ENCODE measurements at regions not wholly inside any gene's neighbourhood (a gene's known extent, or its start where the extent isn't known, plus 50 kb on each side); places are given as distances from the start of the nearest gene placed in this dataset.

DNA sequence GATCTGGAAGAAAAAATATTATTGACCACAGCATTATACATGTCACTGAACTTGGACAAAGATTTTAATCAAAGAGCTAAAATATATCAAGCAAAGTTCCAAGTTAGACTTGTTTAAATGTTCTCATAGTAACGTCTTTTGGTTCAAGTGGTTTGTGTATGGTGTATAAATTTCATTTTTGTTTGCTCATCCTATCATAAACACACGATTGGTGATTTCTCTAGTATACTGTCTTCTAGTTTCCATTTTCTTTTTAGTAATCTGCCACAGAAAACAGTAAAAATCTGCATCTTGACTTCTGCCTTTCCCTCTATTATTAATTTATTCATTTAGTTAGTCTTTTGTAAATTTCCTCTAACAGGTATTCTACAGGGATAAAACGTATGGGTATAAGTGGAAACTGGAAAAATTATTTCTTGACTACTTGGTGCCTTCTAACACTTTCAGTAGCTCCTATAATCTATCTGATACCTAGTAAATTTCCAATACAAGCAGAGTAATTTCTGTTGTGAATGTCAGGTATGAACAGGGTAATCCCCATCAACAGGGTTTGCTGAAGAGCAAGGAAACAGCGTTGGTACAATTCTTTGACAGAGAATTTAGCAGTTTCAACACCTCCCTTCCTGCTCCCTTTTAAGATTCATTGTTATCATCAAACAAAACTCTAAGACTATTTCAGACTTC lies 268.0 kb downstream of the PTPRC start:
- no peak for DNase-seq

DNA sequence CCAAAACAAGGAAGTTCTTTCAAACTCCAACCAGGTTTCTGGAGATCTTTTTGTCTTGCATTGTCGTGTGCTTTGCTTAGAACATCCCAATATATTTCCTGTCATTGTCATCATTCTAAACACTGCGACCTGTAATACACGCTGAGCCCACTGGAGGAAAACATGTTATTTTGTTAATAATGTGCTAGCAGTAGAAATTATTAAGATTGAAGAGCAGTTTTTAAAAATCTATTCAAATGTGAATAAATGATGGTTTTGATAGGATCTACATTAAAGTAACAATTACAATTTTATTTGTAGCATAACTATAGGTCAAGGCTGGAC lies 268.5 kb downstream of the PTPRC start:
- no peak for DNase-seq

DNA sequence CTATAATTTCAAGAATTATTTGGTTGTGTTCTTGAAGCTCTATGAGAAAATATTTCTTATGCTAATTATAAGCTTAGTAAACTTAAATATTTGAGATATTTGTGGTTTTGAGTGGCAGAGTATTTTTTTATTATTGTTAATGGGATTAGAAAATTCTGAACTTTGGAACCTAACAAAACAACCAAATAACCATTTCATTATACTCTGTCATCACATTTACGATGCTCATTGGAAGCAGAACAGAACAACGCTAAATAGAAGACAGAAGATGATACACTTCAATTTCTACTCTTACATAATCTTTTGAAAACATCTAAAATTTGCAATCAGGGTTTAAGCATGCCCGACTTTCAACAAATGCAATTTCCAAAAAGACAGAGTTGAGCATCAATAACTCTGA lies 270.2 kb downstream of the PTPRC start:
- no peak for DNase-seq

DNA sequence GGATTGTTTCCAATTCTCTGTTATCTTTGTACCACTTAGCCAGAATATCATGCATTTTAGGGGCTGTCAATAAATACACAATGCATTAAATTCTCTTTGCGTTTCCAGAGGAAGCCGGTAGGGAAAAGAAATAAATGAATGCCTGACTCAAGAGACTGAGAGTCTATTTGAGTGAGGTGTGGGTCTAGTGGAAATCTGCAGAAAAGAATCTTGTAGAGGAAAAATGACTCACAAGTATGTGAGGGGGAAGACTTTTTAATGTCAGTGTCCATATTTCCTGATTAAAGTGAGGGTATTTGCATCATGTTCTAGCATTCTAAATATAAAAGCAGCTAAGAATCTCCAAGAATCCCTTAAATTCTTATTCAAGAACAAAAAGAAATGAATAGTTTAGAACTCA lies 271.1 kb downstream of the PTPRC start:
- DNase-seq = no peak

DNA sequence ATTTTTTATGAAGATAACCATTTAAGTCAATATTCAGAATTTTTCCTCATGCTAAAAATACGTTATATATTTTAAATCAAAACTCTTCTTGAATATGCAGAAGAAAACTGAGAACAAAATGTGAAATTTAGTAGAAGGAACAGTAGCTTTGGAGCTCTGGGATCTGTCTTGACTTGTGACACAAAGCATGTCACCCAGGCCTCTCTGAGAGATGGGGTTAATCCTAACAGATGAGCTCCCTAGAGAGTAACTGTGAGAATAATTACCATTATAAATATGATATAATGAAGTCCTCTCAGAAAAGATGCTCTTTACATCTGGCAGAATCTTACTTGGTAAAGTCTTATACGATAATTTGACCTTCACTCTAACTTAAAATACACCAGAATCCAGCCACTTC lies 272.0 kb downstream of the PTPRC start:
- DNase-seq = no peak

DNA sequence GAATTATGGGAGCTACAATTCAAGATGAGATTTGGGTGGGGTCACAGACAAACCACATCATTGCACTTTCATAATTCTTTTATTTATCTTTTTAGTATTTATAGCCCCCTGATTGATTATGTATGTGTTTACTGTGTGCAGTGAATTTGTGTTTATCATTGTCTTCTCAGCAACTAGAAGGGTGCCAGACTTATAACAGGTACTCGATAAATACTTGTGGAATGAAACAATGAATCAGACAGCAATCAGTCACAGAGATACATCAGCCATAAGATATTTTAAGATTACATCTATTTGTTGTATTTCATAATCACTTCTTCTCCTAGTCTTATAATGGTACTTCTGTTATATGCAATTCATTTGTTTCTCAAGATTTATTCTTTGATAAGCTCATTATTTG lies 273.2 kb downstream of the PTPRC start:
- no peak for DNase-seq

DNA sequence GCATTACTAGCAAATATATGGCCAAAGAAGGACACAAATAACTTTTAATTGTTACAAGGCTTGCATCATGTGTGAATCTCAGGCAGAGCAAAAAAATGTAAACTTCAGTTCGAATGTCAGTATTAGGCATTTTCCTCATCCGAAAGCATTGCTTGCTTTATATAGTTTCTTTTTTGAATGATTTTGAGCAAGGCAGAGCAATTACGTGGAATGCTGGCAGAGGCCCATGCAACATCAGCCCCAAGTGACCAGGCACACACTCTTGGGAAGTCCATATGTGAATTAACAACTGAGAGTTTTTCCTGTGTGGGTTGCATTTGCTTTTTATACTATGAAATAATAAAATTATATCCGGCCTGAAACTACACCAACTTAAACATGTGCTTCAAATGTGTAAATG lies 274.8 kb downstream of the PTPRC start:
- DNase-seq = no peak

DNA sequence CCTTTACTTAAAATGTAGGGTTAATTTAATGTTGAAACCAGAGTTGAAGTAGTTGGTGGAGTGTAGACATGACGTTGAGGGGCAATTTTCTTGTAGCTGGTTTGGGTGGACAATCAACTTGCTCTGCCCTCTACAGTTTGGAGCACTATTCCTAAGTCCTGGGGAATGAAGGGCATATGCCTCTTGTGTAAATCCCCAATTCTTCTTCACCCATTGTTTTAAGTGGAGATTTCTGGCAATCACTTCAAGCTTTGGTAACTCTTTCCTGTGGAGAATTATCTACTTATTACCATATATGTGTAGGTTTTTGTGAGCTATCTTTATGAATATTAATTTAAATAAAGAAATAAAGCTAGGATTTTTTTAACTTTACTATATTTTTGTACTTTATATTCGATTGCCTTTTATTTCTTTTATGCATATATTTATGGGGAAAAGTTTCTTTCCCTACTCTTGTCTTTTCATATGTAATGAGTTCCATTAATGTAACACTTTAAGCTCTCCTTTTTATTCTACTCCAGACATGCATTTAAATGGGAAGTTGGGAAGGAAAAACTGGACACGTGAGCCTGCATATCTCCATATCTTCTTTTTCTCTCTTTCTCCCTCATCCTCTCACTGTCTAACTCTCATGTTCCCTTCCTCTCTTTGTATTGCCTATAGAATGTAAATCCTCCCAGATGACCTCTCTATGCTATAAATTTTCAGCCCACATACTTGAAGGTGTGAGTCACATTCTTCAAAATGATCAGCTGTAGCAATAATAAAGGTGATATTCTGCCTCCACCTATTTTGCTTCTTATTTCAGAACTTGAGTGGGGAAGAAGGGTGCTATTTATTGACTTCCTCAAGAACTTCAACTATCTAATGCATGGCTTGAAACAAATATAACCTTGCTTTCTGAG lies 276.7 kb downstream of the PTPRC start:
- DNase-seq = no peak

DNA sequence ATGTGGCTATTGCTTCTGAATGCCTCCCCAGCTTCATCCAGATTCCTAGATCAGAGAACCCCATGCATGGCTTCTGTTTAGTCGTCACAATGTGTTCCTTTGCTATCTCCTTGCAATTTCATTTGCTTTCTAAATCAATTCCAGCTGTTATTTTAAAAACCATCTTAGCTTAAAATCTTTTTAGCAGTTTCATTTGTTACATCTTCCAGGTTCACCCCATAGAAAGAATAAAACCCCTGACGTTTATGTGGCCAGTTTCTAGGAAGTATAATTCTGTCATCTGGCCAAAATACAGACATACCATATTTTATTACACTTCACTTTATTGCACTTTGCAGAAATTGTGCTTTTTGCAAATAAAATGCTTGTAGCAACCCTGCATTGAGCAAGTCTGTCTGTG lies 278.4 kb downstream of the PTPRC start:
- no peak for DNase-seq

DNA sequence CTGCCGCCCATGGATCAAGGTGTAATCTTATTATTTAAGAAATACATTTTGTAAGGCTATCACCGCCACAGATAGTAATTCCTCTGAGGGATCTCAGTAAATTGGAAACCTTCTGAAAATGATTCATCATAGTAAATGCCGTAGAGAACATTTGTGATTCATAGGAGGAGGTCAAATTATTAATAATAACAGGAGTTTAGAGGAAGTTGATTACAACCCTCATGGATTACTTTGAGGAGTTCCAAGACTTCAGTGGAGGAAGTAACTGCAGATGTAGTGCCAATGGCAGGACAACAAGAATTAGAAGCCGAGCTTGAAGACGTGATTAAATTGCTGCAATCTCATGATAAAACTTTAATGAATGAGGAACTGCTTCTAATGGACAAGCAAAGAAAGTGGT lies 280.1 kb downstream of the PTPRC start:
- no peak for DNase-seq

DNA sequence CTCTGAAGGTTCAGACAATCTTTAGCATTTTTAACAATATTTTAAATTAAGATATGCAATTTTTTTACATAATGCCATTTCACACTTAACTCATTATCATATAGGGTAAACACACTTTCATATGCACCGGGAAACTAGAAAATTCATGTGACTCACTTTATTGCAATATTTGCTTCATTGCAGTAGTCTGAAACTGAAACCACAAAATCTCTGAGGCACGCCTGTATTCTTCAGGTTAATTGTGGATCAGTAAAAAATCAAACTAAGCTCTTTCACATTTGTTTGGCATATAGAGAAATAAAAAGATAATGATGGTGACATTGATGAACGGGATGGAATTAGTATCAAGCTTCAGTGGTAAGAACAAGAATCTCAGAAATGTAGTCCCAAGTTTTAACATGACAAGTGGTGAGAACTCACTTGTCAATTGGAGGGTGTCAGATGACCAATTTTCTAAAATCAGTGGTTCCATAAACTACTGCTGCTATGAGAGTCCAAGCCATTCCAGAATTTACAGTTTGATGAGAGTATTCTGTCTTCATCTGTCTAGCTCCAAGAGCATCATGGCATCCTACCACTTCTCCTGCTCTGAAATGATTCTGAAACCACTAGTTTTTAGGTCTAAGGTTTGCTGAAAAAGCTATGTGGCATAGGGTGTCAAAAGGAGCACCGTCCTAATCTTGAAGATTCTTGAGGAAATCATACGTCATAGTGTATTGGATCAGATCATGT lies 281.0 kb downstream of the PTPRC start:
- no peak for DNase-seq

DNA sequence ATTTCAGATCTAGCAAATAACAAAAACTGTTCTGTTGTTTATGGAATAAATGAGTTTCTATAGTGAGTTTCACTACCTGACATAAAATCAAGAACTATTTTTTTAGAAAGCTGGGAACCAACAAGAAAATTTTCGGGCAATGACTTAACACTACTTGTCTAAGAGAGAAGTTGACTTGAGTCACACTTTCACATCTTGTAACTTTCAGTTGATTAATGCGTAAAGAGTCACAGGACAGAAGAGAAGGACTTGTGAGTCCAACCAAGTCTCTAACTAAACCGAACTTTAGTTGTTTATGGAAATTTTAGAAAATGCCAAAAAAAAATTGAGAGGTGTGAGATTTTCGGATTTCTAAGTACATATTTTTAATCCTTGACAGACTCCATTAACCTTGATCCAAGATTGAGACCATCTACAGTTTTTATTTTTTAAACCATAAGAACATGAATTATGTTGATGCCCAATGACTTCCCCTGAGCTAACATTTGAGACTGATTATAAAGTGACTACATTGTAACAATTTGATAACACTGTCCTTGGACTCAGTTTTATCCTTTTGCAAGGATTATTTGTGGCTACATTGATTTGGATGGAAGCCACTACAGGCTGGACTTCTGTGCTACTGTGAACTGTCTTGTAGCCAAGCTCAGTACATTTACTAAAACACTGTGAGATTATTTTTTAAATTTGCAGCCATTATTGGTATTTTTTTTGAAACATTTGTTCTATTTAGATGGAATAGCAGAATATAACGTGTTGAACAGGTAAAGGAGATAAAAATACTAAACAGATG lies 284.0 kb downstream of the PTPRC start:
- DNase-seq = no peak

DNA sequence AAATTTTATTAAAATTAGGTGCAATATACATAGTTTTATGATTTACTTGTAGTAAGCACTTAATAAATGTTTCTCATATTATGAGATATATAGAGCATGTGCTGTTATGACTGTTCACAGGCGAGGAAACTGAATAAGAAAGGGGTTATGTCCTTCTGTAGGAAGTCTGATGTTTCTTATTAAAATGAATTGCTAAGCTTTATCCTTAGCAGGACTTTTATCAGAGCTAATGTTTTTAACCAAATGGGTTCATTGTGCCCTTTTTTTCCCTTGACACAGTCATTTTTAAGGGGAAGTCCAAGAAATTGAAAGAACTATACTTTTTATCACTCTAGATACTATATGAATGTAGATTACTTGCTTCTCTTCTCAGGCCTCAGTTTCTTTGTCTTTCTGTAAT lies 285.2 kb downstream of the PTPRC start:
- DNase-seq = no peak

DNA sequence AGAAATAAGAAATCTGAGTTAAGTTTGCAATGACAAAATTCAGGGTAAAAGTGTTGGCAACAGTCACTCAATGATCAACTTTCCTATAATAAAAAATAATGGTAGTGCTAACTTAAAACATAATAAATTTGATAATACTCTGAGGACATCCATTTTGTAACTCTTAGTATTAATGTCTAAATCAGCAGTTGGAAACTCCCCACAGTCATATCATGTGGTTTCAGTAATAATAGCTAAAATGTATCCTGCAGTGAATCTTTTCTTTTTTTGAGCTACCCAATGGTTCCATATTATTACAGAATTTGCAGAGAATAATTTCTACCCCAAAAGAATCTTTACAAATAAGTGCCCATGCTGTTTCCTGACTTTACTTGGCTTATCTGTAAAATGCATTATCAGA lies 286.7 kb downstream of the PTPRC start:
- no peak for DNase-seq

DNA sequence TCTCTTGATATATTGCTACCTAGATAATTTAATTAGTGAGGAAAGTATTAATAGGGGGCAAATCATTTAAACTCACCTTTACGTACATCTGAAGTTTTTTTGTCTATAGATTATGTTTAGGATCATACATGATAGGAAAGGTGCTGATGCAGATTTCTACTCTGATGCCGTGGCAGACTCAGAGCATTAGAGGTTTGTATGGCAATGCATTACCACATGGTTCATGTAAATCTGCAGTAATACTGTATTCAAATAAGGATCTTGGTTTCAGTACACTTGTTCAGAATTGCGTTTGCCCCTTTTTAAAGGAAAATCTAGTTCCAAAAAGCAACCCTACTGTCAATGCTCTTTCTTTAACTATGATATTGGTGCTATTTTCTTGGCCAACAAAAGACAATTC lies 288.3 kb downstream of the PTPRC start:
- no peak for DNase-seq

DNA sequence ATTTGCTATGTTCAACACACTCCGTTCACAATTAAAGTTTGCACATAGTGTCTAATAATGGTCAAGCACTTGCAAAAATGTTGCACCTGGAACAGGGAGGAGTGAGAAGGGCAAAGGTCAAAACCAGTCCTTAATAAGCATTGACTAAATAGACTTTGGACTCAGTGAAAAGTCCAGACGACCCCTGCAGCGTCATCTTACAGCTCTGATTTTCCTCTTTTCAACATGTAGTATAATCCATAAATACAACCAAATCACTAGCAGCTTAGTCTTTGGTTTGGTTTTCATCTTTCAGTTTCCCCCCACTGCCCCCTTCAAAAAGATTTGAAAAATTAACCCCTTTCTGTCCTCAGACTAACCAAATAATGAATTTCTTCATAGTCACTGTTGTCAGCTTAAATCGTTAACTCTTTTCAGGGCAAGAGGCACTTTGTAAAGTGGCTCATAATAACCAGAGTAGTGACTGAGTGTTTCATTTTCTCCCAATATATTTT lies 290.3 kb downstream of the PTPRC start:
- no peak for DNase-seq

DNA sequence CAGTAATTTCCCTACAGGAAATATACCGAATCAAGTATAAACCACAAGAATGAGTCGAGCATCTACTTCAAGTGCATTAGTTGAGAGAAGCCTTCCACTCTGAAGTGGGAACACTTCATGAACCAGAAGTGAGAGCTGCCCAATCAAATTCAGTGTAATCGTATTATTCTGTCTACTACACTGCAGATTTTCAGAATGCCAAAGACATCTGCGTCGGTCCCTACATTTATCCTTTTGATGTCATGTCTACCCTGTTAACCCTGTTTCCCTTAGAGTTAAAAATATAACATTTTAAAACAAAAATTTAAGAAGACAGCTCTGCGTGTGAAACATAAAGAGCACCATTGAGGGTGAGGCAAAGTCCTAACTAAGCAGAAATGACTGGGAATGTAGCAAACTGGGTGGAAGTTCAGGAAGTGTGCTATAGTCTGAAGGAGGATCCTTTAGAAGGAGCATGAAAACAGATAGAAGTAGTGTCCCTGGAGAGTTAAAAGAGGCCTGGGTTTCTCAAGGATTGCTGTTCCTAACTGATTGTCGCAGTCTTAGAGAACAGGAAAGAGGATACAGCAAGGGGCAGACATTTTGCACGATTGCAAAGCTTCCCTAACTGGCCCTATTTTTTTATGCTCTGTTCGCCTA lies 291.2 kb downstream of the PTPRC start:
- DNase-seq = no peak

DNA sequence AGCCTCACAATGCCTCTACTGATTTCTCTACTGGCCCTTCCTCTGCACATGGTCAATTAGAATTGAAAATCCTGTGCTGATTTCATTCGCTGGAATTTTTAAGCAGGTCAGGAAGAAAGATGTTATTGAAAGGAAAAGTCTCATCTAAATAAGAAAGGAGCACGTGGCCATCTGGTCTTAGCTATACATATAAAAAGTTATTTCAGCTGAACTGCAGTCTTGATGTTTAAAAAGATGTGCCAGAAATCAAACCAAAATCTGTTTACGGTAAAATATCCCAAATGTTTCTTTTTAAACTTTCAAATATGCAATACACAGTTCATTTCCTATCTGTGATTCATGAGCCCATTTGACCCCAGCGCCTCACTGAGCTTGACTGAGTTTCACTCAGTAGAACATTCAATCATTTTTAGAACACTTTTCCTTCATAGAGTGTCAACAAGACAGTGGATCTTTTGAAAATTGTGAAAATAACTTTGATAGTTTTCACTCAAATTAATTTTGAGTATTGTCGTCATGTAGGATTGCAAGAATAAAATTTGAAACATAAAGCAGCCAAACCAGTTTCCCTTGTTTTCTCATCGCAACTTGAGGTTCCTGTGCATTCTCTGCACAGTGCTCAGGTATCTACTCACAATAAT lies 293.6 kb downstream of the PTPRC start:
- DNase-seq = no peak

DNA sequence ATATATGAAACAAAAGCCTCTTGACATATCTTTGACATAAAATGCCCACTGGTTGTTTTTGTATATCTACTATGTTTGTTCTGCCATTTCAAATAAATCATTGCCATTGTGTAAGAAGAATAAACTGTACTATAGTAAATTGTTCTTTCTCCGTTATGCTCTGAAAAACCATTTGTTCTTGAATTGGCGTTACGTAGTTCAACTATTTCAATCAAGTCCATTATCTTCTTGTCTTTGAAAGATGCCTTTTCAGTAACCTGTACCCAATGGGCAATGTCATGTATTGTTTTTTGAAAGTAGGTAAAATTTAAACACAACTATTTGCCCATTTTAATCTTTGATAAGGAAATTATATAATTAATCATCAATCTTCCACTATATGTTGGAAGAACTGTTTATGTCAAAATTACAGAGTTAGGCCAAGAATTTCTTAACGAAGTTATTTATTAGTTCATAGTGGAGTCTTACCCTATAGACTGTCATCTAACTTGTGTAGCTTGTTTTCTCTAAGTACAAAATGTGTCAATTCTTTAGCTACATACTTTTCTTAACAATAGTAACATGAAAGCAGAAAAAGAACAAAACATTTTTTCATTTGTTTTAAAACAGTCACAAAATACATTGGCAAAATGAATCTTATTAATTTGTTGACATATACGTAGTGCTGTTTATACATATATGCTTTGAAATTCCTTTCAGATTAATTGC lies 294.8 kb downstream of the PTPRC start:
- no peak for DNase-seq

DNA sequence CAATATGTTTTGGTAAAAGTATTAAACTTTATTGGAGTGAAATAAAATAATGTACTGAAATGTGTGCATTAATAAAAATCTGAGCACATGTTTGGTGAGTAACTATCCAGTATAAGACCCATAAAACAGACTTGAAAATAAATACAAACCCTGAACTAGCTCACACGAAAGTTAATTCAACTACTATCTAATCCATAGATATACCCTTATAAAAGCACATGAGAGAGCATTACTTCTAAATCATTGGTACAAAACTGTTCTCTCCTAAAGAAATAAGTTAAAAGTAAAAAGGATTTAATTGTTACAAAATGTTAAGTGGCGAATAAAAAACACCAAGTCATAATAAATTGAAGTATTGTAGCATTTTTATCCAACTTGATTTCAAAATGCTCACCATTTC lies 295.6 kb downstream of the PTPRC start:
- no peak for DNase-seq

DNA sequence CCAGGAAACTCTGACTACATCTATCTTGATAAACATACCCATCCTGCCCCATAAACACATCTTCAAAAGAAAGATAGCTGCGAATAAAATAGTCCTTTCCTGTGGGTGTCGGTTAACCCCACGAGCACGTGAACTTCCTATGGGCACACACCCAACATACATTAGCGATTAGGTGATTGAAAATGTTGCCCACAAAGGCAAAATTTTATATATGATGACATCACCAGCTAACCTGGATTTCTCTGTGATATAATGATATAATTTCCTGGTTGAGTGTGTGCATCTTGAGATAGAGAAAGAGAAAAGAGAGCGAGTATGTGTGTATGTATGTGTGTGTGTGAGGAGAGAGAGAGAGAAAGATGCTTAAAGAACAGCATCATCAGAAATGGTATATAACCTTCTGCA lies 296.1 kb downstream of the PTPRC start:
- DNase-seq = no peak

Data from GOT3 (cell line).